HG03558 (cell line): ENCODE measurements at regions not wholly inside any gene's neighbourhood (a gene's known extent, or its start where the extent isn't known, plus 50 kb on each side); places are given as distances from the start of the nearest gene placed in this dataset.

Experiments used
- ATAC-seq: cut with Tn5 transposase; IDR thresholded peaks from one replicate; pipeline ENCODE4 v1.9.1; 2021; ENCODE audit warnings: moderate number of reproducible peaks; ENCODE audit not compliant: unreplicated experiment; ENCODE audit errors: extremely low read depth

GRCh38 chr5:120738568-120738967, 274.5 kb downstream of the PRR16 start:
- ATAC-seq = no peak

- no peak for ATAC-seq
Measured at GRCh38 chr5:120740989-120741388, 276.9 kb downstream of the PRR16 start.

- ATAC-seq = no peak
Measured at GRCh38 chr5:120748474-120748873, 284.4 kb downstream of the PRR16 start.

- no peak for ATAC-seq
Measured at GRCh38 chr5:120749737-120750136, 285.6 kb downstream of the PRR16 start.

- no peak for ATAC-seq
Measured at GRCh38 chr5:120759587-120759986, 295.5 kb downstream of the PRR16 start.

GRCh38 chr5:120761986-120762385, 297.9 kb downstream of the PRR16 start:
- ATAC-seq = no peak

GRCh38 chr5:120765189-120765588, 301.1 kb downstream of the PRR16 start:
- ATAC-seq = no peak

GRCh38 chr5:120767178-120767820, 303.2 kb downstream of the PRR16 start:
- ATAC-seq = no peak

- ATAC-seq = no peak
Measured at GRCh38 chr5:120769312-120769872, 305.3 kb downstream of the PRR16 start.

- no peak for ATAC-seq
Measured at GRCh38 chr5:120771202-120771601, 307.1 kb downstream of the PRR16 start.

- no peak for ATAC-seq
Measured at GRCh38 chr5:120778491-120779484, 314.7 kb downstream of the PRR16 start.

- no peak for ATAC-seq
Measured at GRCh38 chr5:120779674-120780073, 315.6 kb downstream of the PRR16 start.

- no peak for ATAC-seq
Measured at GRCh38 chr5:120788481-120788880, 324.4 kb downstream of the PRR16 start.

GRCh38 chr5:120789918-120790317, 325.8 kb downstream of the PRR16 start:
- no peak for ATAC-seq

GRCh38 chr5:120790339-120790738, 326.2 kb downstream of the PRR16 start:
- no peak for ATAC-seq

- ATAC-seq = no peak
Measured at GRCh38 chr5:120792477-120792876, 328.4 kb downstream of the PRR16 start.

- no peak for ATAC-seq
Measured at GRCh38 chr5:120794121-120794520, 330.0 kb downstream of the PRR16 start.

GRCh38 chr5:120803282-120803681, 339.2 kb downstream of the PRR16 start:
- ATAC-seq = no peak

GRCh38 chr5:120805131-120805530, 341.0 kb downstream of the PRR16 start:
- no peak for ATAC-seq

GRCh38 chr5:120806202-120806601, 342.1 kb downstream of the PRR16 start:
- ATAC-seq = no peak

GRCh38 chr5:120808135-120808534, 344.0 kb downstream of the PRR16 start:
- ATAC-seq = no peak
